ENCODE measurements at regions not wholly inside any gene's neighbourhood (a gene's known extent, or its start where the extent isn't known, plus 50 kb on each side); places are given as distances from the start of the nearest gene placed in this dataset.

DNA sequence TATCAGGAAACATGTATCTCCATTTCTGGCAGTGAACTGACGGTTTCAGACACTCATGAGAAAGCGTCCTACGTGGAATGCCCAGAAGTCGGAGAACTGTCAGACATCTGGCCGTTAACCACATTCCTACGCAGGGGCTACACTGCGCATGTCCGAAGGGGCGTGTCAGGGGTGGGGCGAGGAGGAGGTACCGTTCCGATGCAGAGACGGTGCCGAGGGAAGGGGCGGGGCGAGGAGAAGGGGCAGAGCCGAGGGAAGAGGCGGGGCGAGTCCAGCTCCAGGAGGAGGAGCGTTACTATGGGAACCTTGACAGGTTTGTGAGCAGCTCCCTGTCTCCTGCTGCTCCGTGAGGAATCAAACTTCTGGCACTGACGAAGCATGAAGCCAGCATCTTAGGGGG, 366.9 kb upstream of the NUPR2 start:
- TF ChIP-seq, protein P1, sequence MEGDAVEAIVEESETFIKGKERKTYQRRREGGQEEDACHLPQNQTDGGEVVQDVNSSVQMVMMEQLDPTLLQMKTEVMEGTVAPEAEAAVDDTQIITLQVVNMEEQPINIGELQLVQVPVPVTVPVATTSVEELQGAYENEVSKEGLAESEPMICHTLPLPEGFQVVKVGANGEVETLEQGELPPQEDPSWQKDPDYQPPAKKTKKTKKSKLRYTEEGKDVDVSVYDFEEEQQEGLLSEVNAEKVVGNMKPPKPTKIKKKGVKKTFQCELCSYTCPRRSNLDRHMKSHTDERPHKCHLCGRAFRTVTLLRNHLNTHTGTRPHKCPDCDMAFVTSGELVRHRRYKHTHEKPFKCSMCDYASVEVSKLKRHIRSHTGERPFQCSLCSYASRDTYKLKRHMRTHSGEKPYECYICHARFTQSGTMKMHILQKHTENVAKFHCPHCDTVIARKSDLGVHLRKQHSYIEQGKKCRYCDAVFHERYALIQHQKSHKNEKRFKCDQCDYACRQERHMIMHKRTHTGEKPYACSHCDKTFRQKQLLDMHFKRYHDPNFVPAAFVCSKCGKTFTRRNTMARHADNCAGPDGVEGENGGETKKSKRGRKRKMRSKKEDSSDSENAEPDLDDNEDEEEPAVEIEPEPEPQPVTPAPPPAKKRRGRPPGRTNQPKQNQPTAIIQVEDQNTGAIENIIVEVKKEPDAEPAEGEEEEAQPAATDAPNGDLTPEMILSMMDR (IDR thresholded peaks at IDR 0.05), result no peak
- TF ChIP-seq, protein P2, sequence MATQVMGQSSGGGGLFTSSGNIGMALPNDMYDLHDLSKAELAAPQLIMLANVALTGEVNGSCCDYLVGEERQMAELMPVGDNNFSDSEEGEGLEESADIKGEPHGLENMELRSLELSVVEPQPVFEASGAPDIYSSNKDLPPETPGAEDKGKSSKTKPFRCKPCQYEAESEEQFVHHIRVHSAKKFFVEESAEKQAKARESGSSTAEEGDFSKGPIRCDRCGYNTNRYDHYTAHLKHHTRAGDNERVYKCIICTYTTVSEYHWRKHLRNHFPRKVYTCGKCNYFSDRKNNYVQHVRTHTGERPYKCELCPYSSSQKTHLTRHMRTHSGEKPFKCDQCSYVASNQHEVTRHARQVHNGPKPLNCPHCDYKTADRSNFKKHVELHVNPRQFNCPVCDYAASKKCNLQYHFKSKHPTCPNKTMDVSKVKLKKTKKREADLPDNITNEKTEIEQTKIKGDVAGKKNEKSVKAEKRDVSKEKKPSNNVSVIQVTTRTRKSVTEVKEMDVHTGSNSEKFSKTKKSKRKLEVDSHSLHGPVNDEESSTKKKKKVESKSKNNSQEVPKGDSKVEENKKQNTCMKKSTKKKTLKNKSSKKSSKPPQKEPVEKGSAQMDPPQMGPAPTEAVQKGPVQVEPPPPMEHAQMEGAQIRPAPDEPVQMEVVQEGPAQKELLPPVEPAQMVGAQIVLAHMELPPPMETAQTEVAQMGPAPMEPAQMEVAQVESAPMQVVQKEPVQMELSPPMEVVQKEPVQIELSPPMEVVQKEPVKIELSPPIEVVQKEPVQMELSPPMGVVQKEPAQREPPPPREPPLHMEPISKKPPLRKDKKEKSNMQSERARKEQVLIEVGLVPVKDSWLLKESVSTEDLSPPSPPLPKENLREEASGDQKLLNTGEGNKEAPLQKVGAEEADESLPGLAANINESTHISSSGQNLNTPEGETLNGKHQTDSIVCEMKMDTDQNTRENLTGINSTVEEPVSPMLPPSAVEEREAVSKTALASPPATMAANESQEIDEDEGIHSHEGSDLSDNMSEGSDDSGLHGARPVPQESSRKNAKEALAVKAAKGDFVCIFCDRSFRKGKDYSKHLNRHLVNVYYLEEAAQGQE (IDR thresholded peaks at IDR 0.05; ENCODE audit: insufficient read depth in 1 of 2, low read depth in 2 of 2, low read length in 1 of 2), result no peak
